ENCODE measurements at regions not wholly inside any gene's neighbourhood (a gene's known extent, or its start where the extent isn't known, plus 50 kb on each side); places are given as distances from the start of the nearest gene placed in this dataset.

GRCh38 chr4:138592796-138593195 is 350.6 kb upstream of the SLC7A11 start (continued):
- no peak for TF ChIP-seq CSRNP3 (CRISPR knock-in tag; IDR thresholded peaks at IDR 0.05)
- no peak for TF ChIP-seq ESRRG (CRISPR knock-in tag; IDR thresholded peaks at IDR 0.05)
- no peak for TF ChIP-seq CREB5 (CRISPR knock-in tag; IDR thresholded peaks at IDR 0.05; ENCODE audit: low read depth)
- no peak for TF ChIP-seq ZNF565 (CRISPR knock-in tag; conservative IDR thresholded peaks at IDR 0.05; ENCODE audit: low read depth)
- TF ChIP-seq PATZ1 (CRISPR knock-in tag; IDR thresholded peaks at IDR 0.05; ENCODE audit: borderline replicate concordance), result no peak
- TF ChIP-seq ZFP30 (CRISPR knock-in tag; IDR thresholded peaks at IDR 0.05), result no peak
- no peak for TF ChIP-seq ZNF8 (CRISPR knock-in tag; IDR thresholded peaks at IDR 0.05)
- TF ChIP-seq SNAI2 (CRISPR knock-in tag; IDR thresholded peaks at IDR 0.05), result no peak
- TF ChIP-seq OSR1 (CRISPR knock-in tag; IDR thresholded peaks at IDR 0.05), result no peak

- TF ChIP-seq ZNF565 (CRISPR knock-in tag; conservative IDR thresholded peaks at IDR 0.05; ENCODE audit: low read depth), result no peak
- ATAC-seq, result no peak
Observed at GRCh38 chr4:138591808-138592207, 349.7 kb upstream of the SLC7A11 start.

- ATAC-seq, result no peak
- no peak for TF ChIP-seq ZFP30 (CRISPR knock-in tag; IDR thresholded peaks at IDR 0.05)
- TF ChIP-seq CSRNP3 (CRISPR knock-in tag; IDR thresholded peaks at IDR 0.05), result no peak
- TF ChIP-seq ZFP3 (CRISPR knock-in tag; IDR thresholded peaks at IDR 0.05), result no peak
- TF ChIP-seq TCF4 (CRISPR knock-in tag; IDR thresholded peaks at IDR 0.05; ENCODE audit: borderline replicate concordance), result no peak
- TF ChIP-seq ISL1 (CRISPR knock-in tag; IDR thresholded peaks at IDR 0.05), result no peak
- no peak for TF ChIP-seq PPARA (CRISPR knock-in tag; IDR thresholded peaks at IDR 0.05; ENCODE audit: borderline replicate concordance)
- TF ChIP-seq RARB (CRISPR knock-in tag; IDR thresholded peaks at IDR 0.05), result no peak
- no peak for TF ChIP-seq ARNTL (CRISPR knock-in tag; IDR thresholded peaks at IDR 0.05; ENCODE audit: borderline replicate concordance, low read depth)
- TF ChIP-seq ZC3H10 (CRISPR knock-in tag; IDR thresholded peaks at IDR 0.05), result no peak
- TF ChIP-seq GLIS3 (CRISPR knock-in tag; IDR thresholded peaks at IDR 0.05), result no peak
- no peak for TF ChIP-seq CREB5 (CRISPR knock-in tag; IDR thresholded peaks at IDR 0.05; ENCODE audit: low read depth)
- TF ChIP-seq TSHZ2 (CRISPR knock-in tag; IDR thresholded peaks at IDR 0.05), result no peak
- no peak for TF ChIP-seq CSDC2 (CRISPR knock-in tag; IDR thresholded peaks at IDR 0.05)
- no peak for TF ChIP-seq ZNF70 (CRISPR knock-in tag; IDR thresholded peaks at IDR 0.05)
- TF ChIP-seq ZNF565 (CRISPR knock-in tag; conservative IDR thresholded peaks at IDR 0.05; ENCODE audit: low read depth), result no peak
- TF ChIP-seq OSR1 (CRISPR knock-in tag; IDR thresholded peaks at IDR 0.05), result no peak
- TF ChIP-seq SNAI2 (CRISPR knock-in tag; IDR thresholded peaks at IDR 0.05), result no peak
- no peak for TF ChIP-seq TOX (CRISPR knock-in tag; IDR thresholded peaks at IDR 0.05; ENCODE audit: borderline replicate concordance)
- TF ChIP-seq PATZ1 (CRISPR knock-in tag; IDR thresholded peaks at IDR 0.05; ENCODE audit: borderline replicate concordance), result no peak
- no peak for TF ChIP-seq ZNF8 (CRISPR knock-in tag; IDR thresholded peaks at IDR 0.05)
Observed at GRCh38 chr4:138588501-138588900, 346.4 kb upstream of the SLC7A11 start.

Measured in SK-N-SH treated with all-trans-retinoic acid at 6 μM for 48 hours (cell line).